ENCODE measurements at regions not wholly inside any gene's neighbourhood (a gene's known extent, or its start where the extent isn't known, plus 50 kb on each side); places are given as distances from the start of the nearest gene placed in this dataset.

DNA sequence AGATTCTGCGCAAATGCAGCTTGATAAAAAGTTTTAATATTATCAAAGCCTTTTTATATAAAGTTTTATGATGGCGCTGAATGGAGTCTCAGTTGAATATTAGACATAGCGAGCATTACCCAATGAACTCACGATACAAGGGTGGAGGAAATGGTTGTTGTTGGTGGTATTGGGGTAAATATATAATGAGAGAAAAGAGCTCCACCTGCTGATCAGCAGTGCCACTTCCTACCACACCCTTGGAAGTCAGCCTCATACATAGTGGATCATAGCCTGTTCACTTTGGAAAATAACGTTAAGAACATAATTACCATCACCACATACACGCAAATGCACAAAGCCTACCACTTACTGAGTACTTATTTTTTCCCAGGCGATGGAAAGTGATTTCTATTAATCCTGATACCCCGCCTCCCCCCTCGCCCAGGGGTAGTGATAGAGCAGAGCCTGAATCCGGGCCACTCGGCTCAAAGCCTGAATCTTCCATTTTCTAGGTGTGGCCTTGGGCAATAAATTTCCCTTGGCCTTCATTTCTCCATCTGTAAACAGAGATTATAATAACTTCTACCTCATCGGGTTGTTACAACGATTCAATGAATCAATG, 358.3 kb downstream of the KLF5 start:
- no peak for DNase-seq

- DNase-seq = no peak
Measured at GRCh38 chr13:73416093-73416492, 357.3 kb downstream of the KLF5 start.

GRCh38 chr13:73413656-73414055, 354.9 kb downstream of the KLF5 start:
- DNase-seq = no peak

- DNase-seq = no peak
Measured at GRCh38 chr13:73412933-73413332, 354.1 kb downstream of the KLF5 start.

DNA sequence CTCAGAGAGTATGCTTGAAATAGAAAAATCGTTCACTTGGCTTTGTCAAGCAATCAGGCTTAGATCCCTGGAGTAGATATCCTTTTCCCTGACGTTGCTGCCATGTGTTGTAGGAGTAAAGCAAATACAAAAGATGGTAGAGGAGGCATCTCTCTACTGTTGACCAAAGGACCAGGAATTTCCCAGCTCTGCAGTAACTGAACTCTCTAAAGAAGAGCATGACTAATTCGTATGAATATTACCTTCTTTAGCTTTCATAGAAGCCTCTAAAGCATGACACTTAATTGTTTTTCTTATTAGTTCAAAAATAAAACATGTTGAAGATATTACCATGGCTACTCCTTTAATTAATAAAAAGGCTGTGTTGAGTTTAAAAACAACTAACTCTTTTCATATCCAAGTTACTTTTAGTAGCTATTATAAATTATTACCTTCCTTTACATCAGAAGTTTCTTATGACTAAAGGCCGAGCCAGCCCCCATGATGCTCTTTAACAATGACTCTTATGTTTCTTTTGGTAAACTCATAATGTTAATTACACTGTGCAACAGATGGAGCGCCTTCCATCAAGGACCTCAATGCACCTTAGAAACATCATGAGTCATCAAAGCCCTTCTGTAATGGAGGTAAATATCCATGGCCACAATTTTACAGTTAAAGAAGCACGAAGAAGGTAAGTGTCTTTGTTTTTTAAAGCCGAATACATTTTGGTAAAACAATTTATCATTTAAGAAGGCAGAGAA, 352.4 kb downstream of the KLF5 start:
- no peak for DNase-seq

GRCh38 chr13:73406454-73406853, 347.6 kb downstream of the KLF5 start:
- no peak for DNase-seq

DNA sequence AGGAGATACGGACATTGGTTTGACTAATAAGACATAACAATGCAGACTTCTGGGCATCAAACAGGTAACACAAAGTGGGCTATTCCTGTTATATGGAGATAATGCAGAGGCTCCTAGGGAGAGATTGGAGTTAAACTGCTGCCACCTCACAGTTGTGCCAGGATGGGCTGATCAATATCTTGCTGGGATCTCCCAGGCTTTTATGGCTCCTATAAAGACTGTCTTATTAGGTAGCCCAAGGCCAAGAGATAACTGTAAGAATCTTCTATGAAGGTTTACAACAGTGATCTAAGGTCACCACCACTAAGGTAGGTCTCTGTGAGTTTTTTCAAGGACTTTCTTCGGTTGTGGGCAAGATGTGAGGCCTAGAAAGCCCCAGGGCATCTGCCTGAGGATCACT, 345.8 kb downstream of the KLF5 start:
- no peak for DNase-seq

GRCh38 chr13:73403355-73404120, 344.7 kb downstream of the KLF5 start:
- no peak for DNase-seq

- DNase-seq = no peak
Measured at GRCh38 chr13:73401769-73402168, 343.0 kb downstream of the KLF5 start.

DNA sequence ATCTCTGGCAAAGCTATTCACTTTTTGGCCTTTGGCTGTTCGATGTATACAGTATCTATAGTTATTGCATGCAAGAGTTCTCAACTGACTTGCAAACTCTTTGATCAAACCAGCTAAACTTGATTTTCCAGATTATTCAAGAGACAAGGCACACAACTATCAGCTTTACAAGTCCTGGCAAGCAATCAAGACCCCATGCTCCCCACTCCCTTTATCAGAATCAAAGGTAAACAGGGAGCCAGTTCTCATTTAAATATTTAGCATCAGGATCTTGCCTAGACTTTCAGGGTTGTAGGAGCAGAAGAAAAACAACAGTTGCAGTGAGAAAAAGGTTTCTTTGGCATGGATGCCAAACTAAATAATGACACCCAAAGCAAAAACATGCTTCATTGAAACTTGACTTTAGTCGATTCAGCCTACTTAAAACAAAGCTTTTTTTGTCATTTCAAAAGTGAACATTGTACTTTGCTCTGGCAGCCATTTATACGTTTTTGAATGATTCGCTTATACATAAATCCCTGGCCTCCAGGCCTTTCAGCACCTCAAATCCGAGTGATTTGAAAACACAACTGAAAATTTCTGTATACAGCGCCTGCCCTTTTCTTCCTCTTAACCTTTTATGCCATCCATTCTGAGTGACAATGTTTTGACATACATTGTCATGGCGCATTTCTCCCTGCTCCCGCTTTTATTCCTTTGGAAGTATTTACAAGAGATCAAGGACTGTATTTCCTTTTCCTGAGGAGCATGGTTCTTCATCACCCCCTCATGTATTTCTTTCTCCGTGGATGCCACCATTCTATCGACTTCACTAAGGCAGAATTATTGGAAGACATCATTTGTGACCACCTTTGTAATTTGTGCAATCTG, 340.8 kb downstream of the KLF5 start:
- no peak for DNase-seq

DNA sequence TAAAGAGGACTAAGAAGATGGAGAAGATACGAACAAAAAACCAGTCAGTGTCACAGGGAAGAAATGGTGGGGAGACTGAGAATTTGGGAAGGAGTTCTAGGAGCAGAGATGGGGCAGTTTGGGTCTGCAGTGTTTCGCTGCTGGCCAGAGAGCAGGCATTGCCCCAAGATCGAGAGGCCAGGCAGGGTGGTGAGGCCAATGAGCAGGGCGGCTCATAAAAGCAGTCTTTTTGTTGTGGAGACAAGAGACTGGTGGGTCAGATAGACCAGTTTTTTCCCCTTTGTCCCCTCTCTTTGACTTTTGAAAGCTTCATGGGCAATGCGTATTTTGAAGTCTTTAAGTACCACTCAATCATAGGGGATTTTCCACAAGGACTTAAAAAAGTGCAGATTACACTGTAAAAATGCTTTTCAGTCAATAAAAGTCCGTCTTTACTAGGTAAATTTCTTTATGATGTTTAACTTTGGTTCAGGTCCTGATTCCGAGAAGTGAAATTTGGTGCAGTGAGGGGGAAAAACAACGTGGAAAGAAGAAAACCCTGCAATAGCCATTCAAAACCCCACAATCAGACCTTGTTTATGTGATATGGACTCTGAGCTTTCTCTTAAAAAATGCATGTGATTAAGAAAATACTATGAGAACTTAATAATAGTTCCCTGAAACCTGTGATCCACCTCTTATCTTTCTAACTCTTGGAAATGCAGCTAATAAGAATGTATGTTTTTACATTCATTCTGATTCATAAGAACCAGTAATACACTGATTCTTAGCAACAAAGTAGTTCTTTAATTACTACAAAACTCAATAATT, 338.9 kb downstream of the KLF5 start:
- DNase-seq = no peak

DNA sequence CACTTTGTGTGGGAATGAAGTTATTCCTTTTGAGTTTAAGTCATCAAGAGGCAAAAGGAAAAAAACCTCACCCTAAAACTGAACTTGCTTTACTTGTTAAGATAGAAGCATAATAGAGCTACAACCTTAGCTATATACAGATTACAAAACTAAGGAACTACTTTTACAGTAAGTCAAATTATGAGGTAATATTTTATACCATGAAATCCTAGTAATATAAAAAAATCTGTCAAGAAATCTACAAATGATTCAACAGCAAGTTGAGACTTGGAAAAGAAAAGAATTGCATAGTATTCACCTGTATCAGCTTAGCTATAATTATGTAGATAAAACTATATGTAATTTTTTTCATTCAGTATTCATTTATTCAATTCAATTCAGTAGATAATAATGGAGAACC, 335.3 kb downstream of the KLF5 start:
- no peak for DNase-seq

- no peak for DNase-seq
Measured at GRCh38 chr13:73390100-73390499, 331.3 kb downstream of the KLF5 start.

GRCh38 chr13:73388586-73388985, 329.8 kb downstream of the KLF5 start:
- DNase-seq = no peak

GRCh38 chr13:73387318-73387717, 328.5 kb downstream of the KLF5 start:
- DNase-seq = no peak

DNA sequence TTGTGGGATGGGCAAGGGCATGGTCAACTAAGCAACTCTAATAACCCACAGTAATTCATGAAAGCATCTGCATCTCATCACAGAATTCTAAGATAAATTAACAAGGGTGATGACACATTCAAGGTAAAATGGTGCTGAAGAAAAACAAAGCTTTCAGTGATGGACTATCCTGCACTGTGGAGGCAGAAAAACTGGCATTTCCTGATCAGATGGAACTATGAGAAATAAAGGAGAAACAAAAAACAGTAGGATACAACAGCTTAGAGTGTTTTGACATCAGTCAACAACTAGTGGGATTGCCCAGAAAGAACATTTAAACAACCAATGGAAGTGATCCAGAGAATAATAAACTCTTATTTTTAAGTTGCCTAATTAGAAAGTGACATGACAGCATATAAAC, 327.0 kb downstream of the KLF5 start:
- DNase-seq = no peak

- no peak for DNase-seq
Measured at GRCh38 chr13:73372666-73373627, 314.1 kb downstream of the KLF5 start.

GRCh38 chr13:73370066-73370465, 311.3 kb downstream of the KLF5 start:
- DNase-seq = no peak

- no peak for DNase-seq
Measured at GRCh38 chr13:73369095-73369494, 310.3 kb downstream of the KLF5 start.

DNA sequence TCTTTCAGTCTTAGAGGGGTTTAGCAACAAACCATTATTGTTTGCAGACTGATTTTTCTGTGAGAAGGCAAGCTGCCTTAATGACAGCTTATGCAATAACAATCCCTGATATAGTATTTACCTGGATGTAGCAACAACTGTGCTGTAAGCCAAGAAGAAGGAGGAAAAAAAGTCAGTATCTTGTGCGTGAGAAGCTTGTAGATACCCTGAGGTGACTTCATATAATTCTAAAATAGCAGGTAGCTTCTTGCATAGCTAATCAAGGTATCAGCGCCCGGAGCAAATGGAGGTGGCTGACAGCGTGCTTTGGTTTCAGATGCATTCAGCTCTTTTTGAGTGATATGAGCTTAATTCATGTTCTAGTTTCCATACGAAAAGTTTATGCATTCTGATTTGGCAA, 309.8 kb downstream of the KLF5 start:
- no peak for DNase-seq

DNA sequence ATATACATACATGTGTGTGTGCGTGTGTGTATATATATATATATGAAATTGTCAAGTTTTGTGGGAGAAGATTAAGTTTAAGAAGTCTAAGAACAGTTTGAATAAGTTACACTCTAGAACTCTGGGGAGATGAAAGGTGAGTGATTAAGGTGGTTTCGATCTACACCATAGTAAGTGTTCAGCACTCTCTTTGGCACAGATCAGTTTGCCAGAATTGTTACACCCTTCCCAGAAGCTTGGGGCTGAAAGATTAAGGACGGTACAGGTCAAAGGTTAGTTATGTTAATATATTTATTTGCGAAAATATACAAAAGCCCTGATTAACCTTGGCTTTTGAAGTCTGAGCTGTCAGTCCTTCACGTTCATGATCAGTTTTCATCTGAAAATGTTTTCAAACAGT, 309.1 kb downstream of the KLF5 start:
- DNase-seq = no peak
